ENCODE measurements at regions not wholly inside any gene's neighbourhood (a gene's known extent, or its start where the extent isn't known, plus 50 kb on each side); places are given as distances from the start of the nearest gene placed in this dataset.

DNA sequence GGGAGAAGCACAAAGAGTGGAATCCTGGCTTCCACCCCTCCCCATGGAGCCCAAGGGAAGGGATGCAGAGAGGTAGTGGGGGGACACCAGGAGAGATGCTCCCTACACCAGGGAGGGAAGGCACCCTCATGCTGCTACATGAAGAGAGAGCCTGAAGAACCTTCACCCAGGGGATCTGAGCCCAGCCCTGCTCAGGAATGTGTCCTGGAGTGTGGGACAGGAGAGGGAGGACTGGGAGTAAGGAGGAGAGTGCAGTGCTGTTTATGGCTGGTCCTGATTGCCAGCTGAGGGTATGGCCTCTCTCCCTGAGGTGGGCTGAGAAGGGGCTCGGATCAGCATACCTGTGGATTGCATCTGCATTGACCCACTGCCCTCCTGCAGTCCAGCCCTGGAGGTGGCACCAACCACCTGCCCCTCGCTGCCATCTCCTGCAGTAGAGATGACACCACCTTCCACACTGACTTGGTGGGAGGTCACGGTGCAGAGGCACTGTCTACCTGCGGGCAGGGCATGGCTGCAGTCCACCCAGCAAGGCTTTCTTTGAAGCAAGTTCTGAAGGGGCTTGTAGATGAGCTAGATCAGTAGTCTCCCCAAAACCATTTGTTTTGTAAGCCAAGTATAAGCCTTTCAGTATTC is 114.9 kb upstream of the SLC25A48 start:
- peak; percentile 46 for DNase-seq
- Histone ChIP-seq H3K4me1 (no peaks in the 10 kb centered on the region), H3K36me3 (no peaks in the 10 kb centered on the region), H3K9me3 (no peaks in the 10 kb centered on the region), H3K27me3 (no peaks in the 10 kb centered on the region), H3K27ac (no peak overlapping the region), H3K4me3 (no peak overlapping the region), H3K9ac (ENCODE audit: low read depth in 2 of 2, low read length in 2 of 2) (no peak overlapping the region)
- TF ChIP-seq, protein P1, sequence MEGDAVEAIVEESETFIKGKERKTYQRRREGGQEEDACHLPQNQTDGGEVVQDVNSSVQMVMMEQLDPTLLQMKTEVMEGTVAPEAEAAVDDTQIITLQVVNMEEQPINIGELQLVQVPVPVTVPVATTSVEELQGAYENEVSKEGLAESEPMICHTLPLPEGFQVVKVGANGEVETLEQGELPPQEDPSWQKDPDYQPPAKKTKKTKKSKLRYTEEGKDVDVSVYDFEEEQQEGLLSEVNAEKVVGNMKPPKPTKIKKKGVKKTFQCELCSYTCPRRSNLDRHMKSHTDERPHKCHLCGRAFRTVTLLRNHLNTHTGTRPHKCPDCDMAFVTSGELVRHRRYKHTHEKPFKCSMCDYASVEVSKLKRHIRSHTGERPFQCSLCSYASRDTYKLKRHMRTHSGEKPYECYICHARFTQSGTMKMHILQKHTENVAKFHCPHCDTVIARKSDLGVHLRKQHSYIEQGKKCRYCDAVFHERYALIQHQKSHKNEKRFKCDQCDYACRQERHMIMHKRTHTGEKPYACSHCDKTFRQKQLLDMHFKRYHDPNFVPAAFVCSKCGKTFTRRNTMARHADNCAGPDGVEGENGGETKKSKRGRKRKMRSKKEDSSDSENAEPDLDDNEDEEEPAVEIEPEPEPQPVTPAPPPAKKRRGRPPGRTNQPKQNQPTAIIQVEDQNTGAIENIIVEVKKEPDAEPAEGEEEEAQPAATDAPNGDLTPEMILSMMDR (IDR thresholded peaks at IDR 0.05) = no peak
- intact Hi-C loops (cut with DNase I) = no loop called here

DNA sequence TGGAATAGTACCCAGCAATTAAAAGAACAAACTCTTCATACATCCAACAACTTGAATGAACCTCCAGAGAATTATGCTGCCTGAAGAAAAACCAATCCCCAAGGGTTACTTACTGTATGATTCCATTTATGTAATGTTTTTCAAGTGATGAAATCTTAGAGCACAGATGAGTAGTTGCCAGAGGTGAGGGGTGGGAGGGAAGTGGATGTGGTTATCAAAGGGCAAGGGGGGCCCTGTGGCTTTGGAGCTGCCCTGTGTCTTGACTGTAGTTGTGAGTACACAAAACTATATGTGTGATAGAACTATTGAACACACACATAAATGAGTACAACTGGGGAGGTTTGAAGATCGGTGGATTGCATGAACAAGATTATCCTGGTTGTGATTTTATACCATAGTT is 115.8 kb upstream of the SLC25A48 start:
- Histone ChIP-seq H3K36me3 (no peaks in the 10 kb centered on the region), H3K27ac (no peak overlapping the region), H3K9ac (ENCODE audit: low read depth in 2 of 2, low read length in 2 of 2) (no peak overlapping the region), H3K27me3 (no peaks in the 10 kb centered on the region), H3K4me3 (no peak overlapping the region), H3K9me3 (no peaks in the 10 kb centered on the region), H3K4me1 (no peaks in the 10 kb centered on the region)
- TF ChIP-seq, protein P1 (IDR thresholded peaks at IDR 0.05) = no peak
- DNase-seq = no peak
- intact Hi-C loops (cut with DNase I) = no loop called here

DNA sequence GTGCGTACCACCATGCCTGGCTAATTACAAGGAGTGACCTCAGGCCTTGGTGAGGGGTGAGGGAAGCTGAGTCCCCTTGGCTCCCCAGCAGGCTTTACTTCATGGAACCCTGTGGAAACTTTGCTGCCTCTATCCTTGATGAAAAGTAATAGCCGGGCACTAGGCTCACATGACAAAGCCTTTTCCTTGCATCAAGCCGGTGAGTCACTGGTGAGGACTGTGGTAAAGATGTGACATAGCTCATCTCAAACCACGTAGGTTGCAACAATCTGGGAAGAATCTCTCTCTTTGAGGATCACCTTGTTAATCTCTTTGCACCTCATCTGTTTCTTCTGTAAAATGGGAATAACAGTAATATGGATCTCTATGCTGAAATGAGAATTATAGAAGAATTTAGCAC is 116.3 kb upstream of the SLC25A48 start:
- DNase-seq = no peak
- TF ChIP-seq, protein P1 (IDR thresholded peaks at IDR 0.05) = no peak
- intact Hi-C loops (cut with DNase I) = no loop called here
- Histone ChIP-seq H3K27ac (no peak overlapping the region), H3K9me3 (no peaks in the 10 kb centered on the region), H3K9ac (ENCODE audit: low read depth in 2 of 2, low read length in 2 of 2) (no peak overlapping the region), H3K27me3 (no peaks in the 10 kb centered on the region), H3K4me1 (no peaks in the 10 kb centered on the region), H3K4me3 (no peak overlapping the region), H3K36me3 (no peaks in the 10 kb centered on the region)

DNA sequence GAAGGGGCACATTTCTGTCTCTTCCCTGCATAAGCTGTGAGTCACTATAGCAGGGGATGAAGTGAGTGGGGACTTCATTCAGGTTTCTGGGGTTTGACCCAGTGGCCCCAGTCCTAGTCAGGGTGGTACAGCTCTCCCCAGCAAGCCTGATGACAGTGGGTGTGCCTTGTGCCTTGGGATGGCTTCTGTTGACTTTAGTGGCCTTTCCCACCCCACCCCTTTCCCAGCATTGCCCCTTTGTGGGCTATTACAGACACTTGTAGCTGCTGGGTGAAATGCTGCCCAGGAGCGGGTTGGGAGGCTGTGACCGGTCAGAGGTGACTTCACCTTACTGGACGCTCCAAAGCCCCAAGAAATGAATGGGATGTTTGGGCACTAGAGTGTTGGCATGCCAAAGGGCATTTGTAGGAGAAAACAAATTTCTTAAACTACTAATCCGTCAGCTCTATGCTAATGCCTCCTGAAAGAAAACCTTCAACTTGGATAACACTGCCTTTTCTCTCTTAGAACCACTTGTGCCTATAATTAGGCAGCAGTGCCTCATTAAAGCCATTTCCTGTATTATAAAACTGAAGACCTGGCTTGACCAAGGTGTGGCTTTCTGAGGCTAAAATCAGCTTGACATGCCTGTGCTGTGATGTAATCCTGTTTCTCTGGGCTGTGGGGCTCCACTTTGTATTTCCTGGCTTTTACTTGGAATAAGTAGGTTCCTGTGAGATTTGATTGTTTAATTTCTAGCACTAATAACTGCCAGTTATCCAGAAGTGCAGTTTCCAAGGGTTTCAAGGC is 119.0 kb upstream of the SLC25A48 start:
- TF ChIP-seq, protein P1 (IDR thresholded peaks at IDR 0.05) = no peak
- Histone ChIP-seq H3K27ac (no peak overlapping the region), H3K9me3 (no peaks in the 10 kb centered on the region), H3K9ac (ENCODE audit: low read depth in 2 of 2, low read length in 2 of 2) (no peak overlapping the region), H3K4me1 (no peaks in the 10 kb centered on the region), H3K36me3 (no peaks in the 10 kb centered on the region), H3K4me3 (no peak overlapping the region), H3K27me3 (no peaks in the 10 kb centered on the region)
- intact Hi-C loops (cut with DNase I) = no loop called here
- peak; percentile 67 for DNase-seq

DNA sequence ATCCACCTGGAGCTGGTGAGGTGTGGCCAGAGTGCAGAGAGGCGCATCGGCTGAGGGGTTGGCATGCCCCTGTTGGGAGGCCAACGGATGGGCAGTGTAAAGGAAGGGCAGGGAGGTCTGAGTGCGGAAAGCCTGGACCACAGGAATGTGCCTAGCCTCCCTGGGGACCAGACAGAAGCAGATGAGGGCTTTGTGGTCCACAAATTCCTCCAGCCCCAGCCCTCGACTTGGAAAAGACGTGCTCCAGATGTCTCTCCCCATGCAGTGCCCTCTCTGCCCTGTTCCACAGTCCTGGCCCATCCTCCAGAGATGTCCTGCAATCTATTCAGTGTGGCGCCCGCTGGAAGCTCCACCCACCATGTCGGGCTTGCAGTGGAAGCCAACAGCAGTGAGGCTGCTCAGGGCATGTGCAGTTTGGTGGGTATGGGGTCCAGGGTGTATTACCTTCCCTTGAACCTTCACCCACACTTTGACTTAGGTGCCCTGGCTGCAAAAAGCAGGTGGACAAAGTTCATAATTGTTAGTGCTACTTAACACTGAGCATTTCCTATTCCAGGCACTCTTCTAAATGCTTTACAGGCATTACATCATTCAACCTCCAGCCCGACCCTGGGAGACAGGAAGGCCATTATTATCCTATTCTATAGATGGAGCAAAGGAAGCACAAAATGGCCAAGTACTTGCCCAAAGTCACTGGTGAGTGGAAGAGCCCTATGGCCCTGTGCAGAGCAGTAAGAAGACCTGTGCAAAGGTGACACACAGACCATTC is 120.2 kb upstream of the SLC25A48 start:
- Histone ChIP-seq H3K27me3 (no peaks in the 10 kb centered on the region), H3K4me3 (no peak overlapping the region), H3K9me3 (no peaks in the 10 kb centered on the region), H3K4me1 (no peaks in the 10 kb centered on the region), H3K27ac (no peak overlapping the region), H3K9ac (ENCODE audit: low read depth in 2 of 2, low read length in 2 of 2) (no peak overlapping the region), H3K36me3 (no peaks in the 10 kb centered on the region)
- intact Hi-C loops (cut with DNase I) = no loop called here
- DNase-seq = no peak
- TF ChIP-seq, protein P1 (IDR thresholded peaks at IDR 0.05) = no peak

Data from colonic mucosa (tissue), 4 donors.